C1 segment of cervical spinal cord (tissue), 14 donors: ENCODE measurements at regions not wholly inside any gene's neighbourhood (a gene's known extent, or its start where the extent isn't known, plus 50 kb on each side); places are given as distances from the start of the nearest gene placed in this dataset.

Experiments
- DNase-seq, 14 donors: peaks; one replicate each; lab custom pipeline; 2025; lab: John Stamatoyannopoulos, UW

- no peak for DNase-seq
These were observed 219.1 kb upstream of the STK17B start for GRCh38 chr2:196390243-196391148.

DNA sequence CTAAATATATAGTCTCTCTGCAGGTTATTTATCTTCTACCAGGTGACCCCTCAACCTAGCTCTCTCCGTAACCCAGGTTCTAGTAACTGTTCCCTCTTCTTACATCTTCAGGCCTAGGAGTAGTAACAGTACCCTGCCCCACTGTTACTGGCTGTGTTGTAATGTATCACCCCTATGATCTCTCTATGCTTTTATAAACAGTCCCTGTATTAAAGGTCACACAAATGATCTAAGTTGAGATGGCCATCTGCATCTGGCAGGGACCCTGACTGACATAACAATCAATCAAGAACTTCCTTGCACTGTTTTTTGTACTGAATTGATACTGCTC lies 219.7 kb upstream of the STK17B start:
- DNase-seq = no peak

- no peak for DNase-seq
These were observed 227.7 kb upstream of the STK17B start for GRCh38 chr2:196399096-196399495.

DNA sequence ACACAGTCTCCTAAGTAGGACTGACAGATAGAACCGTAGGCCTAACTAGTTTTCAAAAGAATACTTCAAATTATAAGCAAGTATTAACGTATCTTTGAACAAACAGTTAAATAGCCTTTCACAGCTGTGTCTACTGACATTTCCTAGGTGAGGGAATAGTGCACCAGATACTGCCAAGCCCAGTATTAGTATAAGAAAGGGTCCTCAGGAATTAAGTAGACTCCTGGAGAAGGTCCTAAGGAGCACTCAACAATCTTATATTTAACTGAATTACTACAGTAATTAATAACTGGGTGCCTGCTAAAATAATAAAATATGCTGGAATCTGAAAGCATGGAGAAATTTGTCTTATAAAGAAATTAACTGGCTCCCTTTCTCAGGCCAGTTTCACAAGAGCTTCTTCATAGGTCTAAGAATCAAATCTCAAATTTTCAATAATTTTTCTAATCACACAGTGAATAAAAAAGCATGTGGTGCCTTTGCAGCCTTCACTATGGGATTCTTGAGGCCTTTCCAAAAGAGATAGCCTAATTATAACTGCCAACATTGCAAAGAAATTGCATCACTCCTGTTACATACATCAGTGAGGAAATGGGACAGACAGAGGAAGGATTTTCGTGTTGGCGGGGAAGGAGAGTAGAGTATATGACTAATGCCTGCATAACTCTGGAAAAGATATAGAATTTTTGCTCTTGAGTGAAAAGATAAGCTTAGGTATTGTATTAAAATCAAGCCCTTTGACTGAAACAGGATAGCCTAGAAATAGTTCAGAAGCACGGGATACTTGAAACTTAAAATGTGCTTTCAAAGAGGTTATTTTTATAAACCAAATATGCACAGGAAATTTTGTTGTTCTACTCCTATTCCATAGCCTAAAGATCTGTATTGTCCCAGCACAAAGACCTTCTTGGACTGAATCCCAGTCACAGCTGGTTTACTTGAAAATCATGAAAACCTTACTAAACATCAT lies 228.6 kb upstream of the STK17B start:
- no peak for DNase-seq

DNA sequence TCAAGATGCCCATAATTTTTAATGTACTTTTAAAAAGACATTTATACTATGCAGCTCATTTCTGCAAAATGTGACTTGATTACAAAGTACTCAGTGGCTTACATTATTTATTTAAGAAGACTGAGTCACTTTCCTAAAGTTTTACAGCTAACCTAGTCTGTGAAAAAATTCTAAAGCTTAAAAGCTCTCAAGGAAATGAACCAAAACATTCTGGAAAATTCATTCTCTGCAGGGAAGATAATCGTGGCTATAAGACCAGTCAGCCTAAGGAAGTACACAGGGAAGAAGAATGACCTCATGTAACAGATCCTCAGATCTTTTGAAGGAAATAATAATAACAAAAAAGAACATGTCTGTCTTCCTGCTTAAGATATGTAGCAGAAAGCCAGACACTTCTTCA lies 232.1 kb upstream of the STK17B start:
- no peak for DNase-seq

DNA sequence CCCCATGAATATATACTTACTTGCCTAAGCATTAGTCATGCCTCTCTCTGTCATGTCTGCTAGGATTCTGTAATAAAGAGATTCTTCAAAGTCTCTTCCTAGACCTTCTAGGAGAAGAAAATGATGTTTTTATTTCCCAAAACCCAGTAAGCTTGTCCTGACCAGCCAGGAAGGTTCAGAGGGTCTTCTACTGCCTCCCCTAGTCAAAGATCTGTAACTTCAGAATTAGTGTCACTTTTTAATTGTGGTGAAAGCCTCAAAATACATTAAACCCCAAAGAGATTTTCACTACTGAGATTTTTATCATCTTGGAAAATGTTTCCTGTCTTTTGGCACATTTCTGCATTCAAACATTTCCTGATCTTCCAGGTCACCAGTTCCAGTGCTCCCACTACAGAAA lies 232.9 kb upstream of the STK17B start:
- DNase-seq = no peak

- DNase-seq = no peak
These were observed 231.7 kb upstream of the CCDC150 start for GRCh38 chr2:196407675-196408264.

- no peak for DNase-seq
These were observed 230.1 kb upstream of the CCDC150 start for GRCh38 chr2:196409376-196409775.

DNA sequence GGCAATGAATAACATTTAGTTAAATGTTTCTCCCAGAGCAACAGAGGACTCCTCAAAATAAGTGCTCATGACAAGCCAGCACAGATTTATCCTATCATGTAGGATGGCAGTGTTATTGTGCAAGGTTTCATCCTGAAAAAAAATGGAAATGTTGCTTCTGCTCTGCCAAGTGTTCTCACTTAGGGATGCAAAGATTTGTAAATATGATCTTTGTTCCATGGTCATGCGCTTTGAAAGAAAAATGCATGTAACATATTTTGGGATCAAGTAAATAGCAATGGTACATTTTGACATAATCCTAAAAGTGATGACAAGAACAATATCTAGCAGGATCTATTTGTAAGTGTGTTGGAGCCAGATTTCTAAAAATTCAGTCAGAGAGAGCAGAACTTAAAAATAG lies 229.5 kb upstream of the CCDC150 start:
- DNase-seq = no peak

DNA sequence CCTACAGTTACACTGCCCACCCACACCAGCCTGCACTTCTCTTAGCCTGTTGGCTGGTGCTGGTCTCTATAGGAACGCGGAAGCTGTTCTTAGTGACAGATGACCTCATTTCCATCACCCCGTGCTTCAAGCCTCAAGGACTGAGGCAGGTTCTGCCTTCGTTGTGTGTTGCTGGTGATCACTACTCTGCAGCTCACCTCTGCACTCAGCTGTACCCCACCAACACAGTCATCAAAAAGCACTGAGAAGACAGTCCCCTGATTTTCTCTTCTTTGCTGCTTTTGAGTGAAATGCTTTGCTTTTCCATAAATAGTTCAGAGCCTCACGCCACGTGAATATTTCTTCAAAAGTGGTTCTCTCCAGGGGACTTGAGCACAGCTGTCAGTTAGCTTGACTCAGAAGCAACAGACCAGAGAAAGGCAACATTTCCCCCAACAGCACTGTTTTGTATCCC lies 225.7 kb upstream of the CCDC150 start:
- peak in 1 of 14 donors; percentile 3 for DNase-seq

- no peak for DNase-seq
These were observed 224.1 kb upstream of the CCDC150 start for GRCh38 chr2:196415384-196415783.

DNA sequence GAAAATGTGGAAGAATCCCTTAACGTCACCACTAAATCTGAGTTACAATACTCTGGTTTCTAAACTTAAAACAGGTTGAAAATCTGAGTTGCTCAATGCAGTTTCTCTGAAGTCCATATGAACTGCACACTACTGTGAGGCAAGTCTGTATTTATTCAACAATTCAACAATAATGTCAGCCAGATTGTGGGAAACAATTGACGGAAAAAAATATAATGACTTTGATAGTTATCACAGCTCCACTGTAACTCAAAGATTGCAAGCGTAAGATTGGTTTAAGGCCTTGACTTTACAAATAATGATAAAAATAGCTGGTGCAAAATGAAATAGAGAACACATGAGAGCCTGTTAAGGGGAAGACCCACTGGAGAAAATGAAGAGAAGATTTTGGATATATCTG lies 219.4 kb upstream of the CCDC150 start:
- no peak for DNase-seq

- no peak for DNase-seq
These were observed 217.6 kb upstream of the CCDC150 start for GRCh38 chr2:196421880-196422279.

DNA sequence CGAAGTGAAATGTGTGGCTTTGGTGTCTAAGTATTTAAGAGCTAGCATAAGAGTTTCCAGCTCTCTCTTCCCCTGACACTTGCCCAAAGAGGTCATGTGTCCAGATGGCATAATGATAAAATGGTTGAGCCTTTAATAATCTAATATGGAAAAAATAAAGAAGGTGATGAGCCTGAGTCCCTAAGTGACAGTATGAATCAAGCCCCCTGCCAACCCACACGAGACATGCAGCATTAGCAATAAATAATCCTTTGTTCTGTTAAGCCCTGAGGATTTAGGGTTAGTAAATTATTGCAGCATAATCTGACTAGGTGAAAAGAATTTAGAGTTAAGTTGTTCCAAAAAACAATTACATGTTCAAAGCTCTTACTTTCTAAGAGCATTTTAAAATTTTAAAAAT lies 217.2 kb upstream of the CCDC150 start:
- no peak for DNase-seq

- no peak for DNase-seq
These were observed 213.4 kb upstream of the CCDC150 start for GRCh38 chr2:196426122-196426521.

GRCh38 chr2:196427986-196428634 lies 211.4 kb upstream of the CCDC150 start:
- DNase-seq = no peak

DNA sequence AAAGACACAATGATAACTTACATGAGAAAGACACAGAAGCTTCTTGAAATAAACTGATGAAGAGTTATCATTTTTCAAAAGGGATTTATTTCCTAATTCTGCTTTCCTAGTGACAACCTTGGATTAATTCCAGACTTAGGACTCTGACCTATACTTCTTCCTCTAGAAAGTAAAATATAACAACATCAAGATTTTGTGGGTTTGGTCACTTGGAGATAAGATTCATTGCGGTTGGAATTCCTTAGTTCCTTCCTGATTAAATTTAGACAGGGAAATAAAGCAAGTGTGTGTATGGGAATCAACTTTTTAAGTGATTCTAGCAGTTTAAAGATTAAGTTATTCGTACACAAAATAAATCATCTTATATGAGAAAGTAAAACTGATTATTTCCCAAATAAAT lies 208.4 kb upstream of the CCDC150 start:
- no peak for DNase-seq

GRCh38 chr2:196431957-196432356 lies 207.6 kb upstream of the CCDC150 start:
- peak in 2 of 14 donors; percentile 0 to 3 for DNase-seq

DNA sequence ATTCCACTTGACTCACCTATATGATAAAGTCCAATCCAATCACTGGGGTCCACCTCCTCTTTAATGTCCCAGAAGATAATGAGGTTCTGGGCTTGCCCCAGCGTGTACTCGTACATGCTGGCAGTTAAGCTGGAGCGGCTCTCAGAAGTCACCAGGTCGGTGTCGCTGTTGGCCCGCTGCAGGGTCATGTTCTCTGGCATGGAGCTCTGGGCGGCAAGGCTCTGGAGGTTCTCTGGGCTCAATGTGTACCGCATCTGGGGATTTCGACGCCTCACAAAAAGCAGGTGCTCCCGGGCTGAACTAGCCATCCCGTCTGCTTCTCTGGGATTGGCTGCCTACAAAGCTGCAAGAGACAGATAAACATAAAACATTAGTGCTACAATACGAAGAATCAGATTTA lies 206.4 kb upstream of the CCDC150 start:
- DNase-seq = no peak

- DNase-seq = no peak
These were observed 205.3 kb upstream of the CCDC150 start for GRCh38 chr2:196434217-196434616.

DNA sequence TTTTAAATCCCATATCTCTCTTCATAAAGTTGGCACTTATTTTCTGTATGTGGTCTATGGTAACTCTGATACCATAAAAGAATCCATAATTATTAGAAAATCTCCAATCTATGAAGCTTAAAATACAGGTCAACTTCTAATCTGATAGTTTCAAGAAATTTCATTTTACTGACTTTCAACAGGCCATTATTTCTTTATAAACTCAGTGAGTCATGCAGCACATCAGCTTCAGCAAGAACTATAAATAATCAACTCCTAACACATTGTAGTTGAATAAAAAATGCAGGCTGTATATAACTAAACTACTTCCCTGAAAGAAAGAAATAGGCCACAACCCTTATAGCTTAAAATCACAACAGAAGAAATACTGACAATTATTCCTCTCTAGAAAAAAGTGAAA lies 204.3 kb upstream of the CCDC150 start:
- DNase-seq = no peak

DNA sequence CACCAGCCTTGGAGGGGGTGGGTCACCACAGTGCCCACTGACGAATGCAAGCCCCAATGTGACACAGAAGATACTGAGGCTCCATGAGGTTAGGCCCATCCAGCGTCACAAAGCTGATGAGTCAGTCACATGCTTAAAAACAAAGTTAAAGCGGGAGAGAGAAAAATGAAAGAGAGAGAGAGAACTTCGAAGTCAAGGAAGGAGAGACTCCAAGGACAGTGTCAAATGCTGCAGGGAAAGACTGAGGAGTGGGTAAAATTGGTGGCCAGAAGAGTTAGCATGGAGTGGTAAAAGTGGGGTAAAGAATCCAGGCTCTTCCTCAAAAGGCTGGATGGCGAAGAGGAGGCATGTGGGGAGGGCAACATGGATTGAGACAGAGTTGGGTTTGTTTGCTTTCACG lies 201.9 kb upstream of the CCDC150 start:
- DNase-seq = no peak
